ENCODE measurements at regions not wholly inside any gene's neighbourhood (a gene's known extent, or its start where the extent isn't known, plus 50 kb on each side); places are given as distances from the start of the nearest gene placed in this dataset.

- TF ChIP-seq SUZ12 (IDR thresholded peaks at IDR 0.05; ENCODE audit: extremely low read depth, insufficient read depth, insufficient read length) (no peak), YY1 (IDR thresholded peaks at IDR 0.05; ENCODE audit: insufficient read depth, insufficient read length) (no peak)
Measured at GRCh38 chr13:105991131-105991530, 544.3 kb downstream of the EFNB2 start.
